Skeletal muscle satellite cell (primary cell): ENCODE measurements at regions not wholly inside any gene's neighbourhood (a gene's known extent, or its start where the extent isn't known, plus 50 kb on each side); places are given as distances from the start of the nearest gene placed in this dataset.
"Not testable (repeated sequence)": the region's sequence is repeated elsewhere in the genome, so short reads cannot be mapped to it uniquely, and the experiment has no call there.

ENCODE experiments used
- H3K27me3 ChIP-seq: 2 replicates; pipeline ENCODE4 v1.7.0; 2013; ENCODE audit warnings: low read length; ENCODE audit not compliant: control insufficient read depth, insufficient read depth
- H3K36me3 ChIP-seq: 2 replicates; pipeline ENCODE4 v1.7.0; 2013; ENCODE audit warnings: mild to moderate bottlenecking, control low read depth, low read length; ENCODE audit not compliant: insufficient read depth
- H3K4me1 ChIP-seq: 2 replicates; pipeline ENCODE4 v1.7.0; 2013; ENCODE audit warnings: low read length; ENCODE audit not compliant: control insufficient read depth, insufficient read depth
- H3K4me2 ChIP-seq: 2 replicates; pipeline ENCODE4 v1.7.0; 2013; ENCODE audit warnings: mild to moderate bottlenecking, low read length
- H3K4me3 ChIP-seq: 2 replicates; pipeline ENCODE4 v1.7.0; 2013; ENCODE audit warnings: low read length
- H3K9ac ChIP-seq: 2 replicates; pipeline ENCODE4 v1.7.0; 2013; ENCODE audit warnings: mild to moderate bottlenecking, low read depth, low read length, moderate library complexity
- H3K9me3 ChIP-seq: replicated peaks from 2 replicates; pipeline ENCODE4 v1.7.0; 2013; ENCODE audit warnings: mild to moderate bottlenecking, control low read depth, low read length

DNA sequence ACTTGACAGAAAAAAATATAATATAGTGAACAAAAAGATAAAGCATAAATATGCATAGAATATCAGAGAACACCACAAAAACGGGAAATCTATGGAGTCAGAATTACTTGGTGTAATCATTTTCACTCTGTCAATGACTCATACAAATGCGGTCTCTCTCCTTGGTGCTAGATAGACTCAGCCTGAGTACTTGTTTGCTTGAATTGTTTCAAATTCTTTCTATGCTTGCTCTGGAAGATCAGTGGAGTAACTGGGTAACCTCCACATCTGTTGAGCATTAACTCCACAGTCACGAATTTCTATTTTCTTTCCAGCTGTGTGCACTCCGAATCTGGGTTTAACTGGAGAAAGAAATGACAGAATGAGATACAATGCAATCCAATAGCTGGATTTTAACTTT, 760.4 kb downstream of the ZPLD1 start:
- Histone ChIP-seq H3K4me2 (no peak overlapping the region), H3K27me3 (no peaks in the 10 kb centered on the region), H3K9me3 (no peaks in the 10 kb centered on the region), H3K4me1 (no peaks in the 10 kb centered on the region), H3K4me3 (no peak overlapping the region), H3K36me3 (no peaks in the 10 kb centered on the region), H3K9ac (no peak overlapping the region)

DNA sequence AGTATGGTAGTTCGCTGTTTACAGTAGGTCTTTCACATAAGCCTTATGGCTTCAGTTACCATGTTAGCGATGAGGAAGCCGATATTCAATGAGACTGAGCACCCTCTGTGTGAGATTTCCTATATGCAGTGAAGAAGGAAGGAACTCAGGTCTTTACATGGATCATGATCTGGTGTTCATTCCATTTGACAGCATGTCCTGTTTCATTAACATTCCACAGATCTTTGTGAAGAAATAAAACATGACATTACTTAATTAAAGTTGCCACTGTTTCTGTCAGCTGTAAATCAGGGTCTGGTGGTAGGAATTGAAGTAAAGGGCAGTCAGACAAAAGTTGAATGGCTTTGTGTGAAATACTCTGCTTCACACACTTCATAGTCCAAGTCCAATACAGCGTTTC, 768.6 kb downstream of the ZPLD1 start:
- H3K4me1 ChIP-seq = no peaks in the 10 kb centered on the region
- H3K27me3 ChIP-seq = no peaks in the 10 kb centered on the region
- no peak overlapping the region for H3K4me2 ChIP-seq
- no peak overlapping the region for H3K4me3 ChIP-seq
- H3K9ac ChIP-seq = no peak overlapping the region
- no peaks in the 10 kb centered on the region for H3K9me3 ChIP-seq
- no peaks in the 10 kb centered on the region for H3K36me3 ChIP-seq

DNA sequence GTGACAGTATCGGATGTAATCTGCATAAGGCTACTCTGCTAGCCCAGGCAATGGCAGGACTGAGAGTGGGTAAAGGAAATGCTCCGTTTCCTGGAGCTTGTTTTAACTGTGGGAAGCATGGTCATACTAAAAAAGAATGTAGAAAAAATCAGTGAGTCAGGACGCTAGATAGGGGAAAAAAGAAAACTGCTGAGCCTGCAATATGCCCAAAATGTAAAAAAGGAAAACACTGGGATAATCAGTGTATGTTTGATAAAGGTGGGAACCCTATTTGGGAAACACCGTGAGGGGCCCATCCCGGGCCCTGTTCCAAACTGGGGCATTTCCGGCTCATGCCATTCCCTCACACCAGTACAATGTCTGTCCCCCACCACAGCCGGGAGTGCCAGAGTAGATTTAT, 775.8 kb downstream of the ZPLD1 start:
- H3K4me1 ChIP-seq = no peaks in the 10 kb centered on the region
- no peak overlapping the region for H3K4me3 ChIP-seq
- H3K9ac ChIP-seq = no peak overlapping the region
- no peaks in the 10 kb centered on the region for H3K27me3 ChIP-seq
- no peaks in the 10 kb centered on the region for H3K9me3 ChIP-seq
- H3K4me2 ChIP-seq = no peak overlapping the region
- H3K36me3 ChIP-seq = no peaks in the 10 kb centered on the region

DNA sequence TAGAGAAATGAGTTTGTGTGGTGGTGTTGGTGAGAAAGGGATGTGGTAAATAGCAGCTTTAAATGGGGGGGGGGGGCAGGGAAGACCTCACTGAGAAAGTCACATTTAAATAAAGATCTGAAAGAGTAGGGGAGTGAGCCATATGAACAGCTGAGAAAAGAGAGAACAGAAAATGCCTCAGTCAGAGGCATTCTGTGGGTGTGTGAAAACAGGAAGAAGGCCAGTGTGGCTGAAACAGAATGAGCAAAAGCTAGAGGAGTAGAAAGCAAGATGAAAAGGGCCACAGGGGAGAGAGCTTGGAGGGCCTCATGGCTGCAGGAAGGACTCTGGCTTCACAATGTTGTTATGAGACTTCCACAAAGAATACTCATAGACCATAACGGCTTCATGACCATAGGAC, 783.3 kb downstream of the ZPLD1 start:
- Histone ChIP-seq H3K4me1 (no peaks in the 10 kb centered on the region), H3K9me3 (no peaks in the 10 kb centered on the region), H3K36me3 (no peaks in the 10 kb centered on the region), H3K27me3 (no peaks in the 10 kb centered on the region), H3K9ac (no peak overlapping the region), H3K4me2 (no peak overlapping the region), H3K4me3 (no peak overlapping the region)

DNA sequence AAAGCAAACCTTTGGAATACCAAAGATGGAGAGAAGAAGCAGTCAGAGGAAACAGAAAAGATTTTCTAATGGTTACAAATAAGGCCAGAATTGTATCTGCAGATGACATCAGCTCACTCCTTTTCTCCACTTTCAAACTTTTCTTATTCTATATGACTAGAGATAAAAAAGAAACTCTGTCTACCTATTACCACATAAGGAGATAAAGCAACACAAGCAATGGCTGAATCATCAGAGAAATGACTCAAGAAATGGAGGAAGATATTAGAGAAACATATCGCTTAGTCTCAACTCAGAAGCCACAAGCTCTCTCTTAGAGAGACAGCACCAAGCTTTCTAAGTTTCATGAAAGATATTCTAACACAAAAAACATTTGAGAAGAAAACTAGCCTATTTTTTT, 784.0 kb downstream of the ZPLD1 start:
- Histone ChIP-seq H3K4me2 (no peak overlapping the region), H3K4me1 (no peaks in the 10 kb centered on the region), H3K9me3 (no peaks in the 10 kb centered on the region), H3K4me3 (no peak overlapping the region), H3K9ac (no peak overlapping the region), H3K27me3 (no peaks in the 10 kb centered on the region), H3K36me3 (no peaks in the 10 kb centered on the region)

DNA sequence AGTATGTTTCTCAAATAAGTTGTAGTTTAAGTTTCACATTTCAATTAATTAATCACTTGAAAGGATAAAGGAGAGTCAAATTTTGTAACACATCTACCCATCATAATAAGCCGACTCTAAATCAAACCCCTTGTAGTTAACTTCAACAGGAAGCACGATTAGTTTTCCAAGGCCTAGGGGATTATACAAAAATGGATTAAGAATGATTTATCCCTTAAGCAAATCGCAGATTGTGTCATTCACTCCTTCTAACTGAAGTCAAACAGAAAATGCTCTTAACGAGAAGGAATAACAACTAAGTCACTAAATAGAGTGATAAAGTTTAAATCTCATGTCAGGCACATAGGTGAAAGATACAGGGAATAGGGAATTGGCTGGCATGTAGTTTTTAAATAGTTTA, 792.8 kb downstream of the ZPLD1 start:
- Histone ChIP-seq H3K9me3 (no peaks in the 10 kb centered on the region), H3K36me3 (no peaks in the 10 kb centered on the region), H3K27me3 (no peaks in the 10 kb centered on the region), H3K4me3 (no peak overlapping the region), H3K4me1 (no peaks in the 10 kb centered on the region), H3K4me2 (no peak overlapping the region), H3K9ac (no peak overlapping the region)

DNA sequence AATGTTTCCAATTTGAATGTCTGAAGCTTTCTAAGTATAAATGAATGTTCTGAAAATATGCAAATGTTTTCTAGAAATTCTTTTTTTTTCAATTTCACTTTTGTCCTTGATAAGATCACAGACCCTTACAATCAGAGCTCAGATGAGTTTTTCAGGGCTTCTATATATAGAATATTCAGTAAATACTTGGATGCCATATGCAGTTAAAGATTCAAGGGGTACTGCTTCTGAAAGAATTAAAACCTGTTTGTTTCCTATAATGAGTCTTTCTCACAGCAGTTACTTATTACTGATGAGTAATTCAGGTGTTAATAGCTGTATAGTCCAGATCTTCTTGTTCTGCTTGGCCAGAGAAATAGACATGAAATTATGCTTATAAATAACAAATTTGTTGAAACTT, 812.6 kb downstream of the ZPLD1 start:
- Histone ChIP-seq H3K4me2 (no peak overlapping the region), H3K4me1 (no peaks in the 10 kb centered on the region), H3K27me3 (no peaks in the 10 kb centered on the region)

DNA sequence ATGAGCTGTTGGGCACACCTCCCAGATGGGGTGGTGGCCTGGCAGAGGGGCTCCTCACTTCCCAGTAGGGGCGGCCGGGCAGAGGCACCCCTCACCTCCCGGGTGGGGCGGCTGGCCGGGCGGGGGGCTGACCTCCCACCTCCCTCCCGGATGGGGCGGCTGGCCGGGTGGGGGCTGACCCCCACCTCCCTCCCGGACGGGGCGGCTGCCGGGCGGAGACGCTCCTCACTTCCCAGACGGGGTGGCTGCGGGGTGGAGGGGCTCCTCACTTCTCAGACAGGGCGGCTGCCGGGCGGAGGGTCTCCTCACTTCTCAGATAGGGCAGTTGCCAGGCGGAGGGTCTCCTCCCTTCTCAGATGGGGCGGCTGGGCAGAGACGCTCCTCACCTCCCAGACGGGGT, 820.0 kb downstream of the ZPLD1 start:
- H3K9ac ChIP-seq, H3K27me3 ChIP-seq, H3K4me3 ChIP-seq, H3K4me1 ChIP-seq, H3K36me3 ChIP-seq, H3K4me2 ChIP-seq, H3K9me3 ChIP-seq: not testable (repeated sequence)

More for the DNA sequence above, 812.6 kb downstream of the ZPLD1 start:
- no peaks in the 10 kb centered on the region for H3K9me3 ChIP-seq
- H3K4me3 ChIP-seq = no peak overlapping the region
- no peak overlapping the region for H3K9ac ChIP-seq
- H3K36me3 ChIP-seq = no peaks in the 10 kb centered on the region

DNA sequence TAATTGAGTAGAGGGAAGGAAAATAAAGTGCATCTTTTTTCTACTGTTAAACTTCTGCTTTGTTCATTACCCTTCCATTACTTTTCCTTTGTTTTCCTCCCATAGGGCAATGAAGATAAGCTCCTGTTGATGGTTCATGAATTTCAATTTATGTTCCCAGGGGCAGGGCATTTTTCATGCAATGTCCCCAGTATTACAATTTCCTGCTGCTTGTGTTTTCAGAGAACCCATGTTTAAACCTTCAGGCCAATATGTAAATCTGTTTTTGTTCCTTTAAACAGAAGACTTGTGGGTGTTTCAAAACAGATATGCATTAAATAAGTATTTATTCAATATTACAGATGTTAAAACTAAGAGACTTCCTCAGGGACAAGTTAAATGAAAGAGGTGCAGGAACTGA, 834.5 kb downstream of the ZPLD1 start:
- Histone ChIP-seq H3K9ac (no peak overlapping the region), H3K27me3 (no peaks in the 10 kb centered on the region), H3K4me1 (no peaks in the 10 kb centered on the region), H3K9me3 (no peaks in the 10 kb centered on the region), H3K4me2 (no peak overlapping the region), H3K4me3 (no peak overlapping the region), H3K36me3 (no peaks in the 10 kb centered on the region)

DNA sequence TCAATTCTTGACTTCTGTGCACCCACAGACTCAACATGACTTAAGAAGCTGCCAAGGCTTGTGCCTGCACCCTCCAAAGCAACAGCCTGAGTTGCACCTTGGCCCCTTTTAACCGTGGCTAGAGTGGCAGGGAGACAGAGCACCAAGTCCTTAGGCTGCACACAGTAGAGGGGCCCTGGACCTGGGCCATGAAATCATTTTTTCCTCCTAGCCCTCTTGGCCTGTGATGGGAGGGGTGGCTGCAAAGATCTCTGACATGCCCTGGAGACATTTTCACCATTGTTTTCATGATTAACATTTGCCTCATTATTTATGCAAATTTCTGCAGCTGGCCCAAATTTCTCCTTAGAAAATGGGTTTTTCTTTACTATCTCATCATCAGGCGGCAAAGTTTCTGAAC, 836.8 kb downstream of the ZPLD1 start:
- Histone ChIP-seq H3K9me3 (no peaks in the 10 kb centered on the region), H3K27me3 (no peaks in the 10 kb centered on the region), H3K36me3 (no peaks in the 10 kb centered on the region), H3K4me1 (no peaks in the 10 kb centered on the region), H3K9ac (no peak overlapping the region), H3K4me2 (no peak overlapping the region), H3K4me3 (no peak overlapping the region)

DNA sequence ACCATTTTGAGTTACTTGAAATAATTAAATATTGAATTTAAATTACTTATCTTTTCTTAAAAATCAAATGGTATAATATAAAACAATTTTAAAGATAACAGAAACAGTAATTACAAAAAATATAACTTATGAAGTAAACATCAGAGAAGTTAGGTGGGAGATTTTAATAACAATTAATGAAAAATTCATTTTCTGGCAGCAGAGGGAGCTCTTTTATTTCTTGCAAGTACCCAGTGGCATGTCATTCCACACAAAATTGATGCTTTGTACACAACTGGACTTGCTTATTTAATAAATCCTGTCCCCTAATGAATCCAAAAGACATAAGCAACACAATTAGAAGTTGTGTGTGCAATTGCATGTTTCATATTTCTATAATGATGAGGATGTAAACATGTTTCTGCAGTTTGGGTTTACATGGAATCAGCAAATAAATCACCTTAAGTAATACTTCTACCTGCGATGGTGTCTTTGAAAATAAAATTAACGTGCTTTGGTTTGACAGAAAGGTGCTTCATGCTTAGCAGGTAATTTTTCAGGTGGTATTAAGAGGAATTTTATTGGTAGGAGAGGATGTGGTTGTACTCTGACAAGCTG, 861.3 kb downstream of the ZPLD1 start:
- Histone ChIP-seq H3K4me2 (no peak overlapping the region), H3K9me3 (no peaks in the 10 kb centered on the region), H3K27me3 (no peaks in the 10 kb centered on the region), H3K4me3 (no peak overlapping the region), H3K9ac (no peak overlapping the region), H3K36me3 (no peaks in the 10 kb centered on the region), H3K4me1 (no peaks in the 10 kb centered on the region)

DNA sequence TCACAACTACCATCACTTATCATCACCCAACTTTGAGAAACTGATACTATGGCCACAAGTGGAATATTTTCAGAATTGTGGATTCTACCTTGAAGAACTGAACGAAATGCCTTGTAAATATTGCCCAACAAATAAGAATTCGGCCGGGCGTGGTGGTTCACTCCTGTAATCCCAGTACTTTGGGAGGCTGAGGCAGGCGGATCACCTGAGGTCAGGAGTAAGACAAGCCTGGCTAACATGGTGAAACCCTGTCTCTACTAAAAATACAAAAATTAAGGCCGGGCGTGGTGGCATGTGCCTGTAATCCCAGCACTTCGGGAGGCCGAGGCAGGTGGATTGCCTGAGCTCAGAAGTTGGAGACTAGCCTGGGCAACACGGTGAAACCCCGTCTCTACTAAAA, 862.7 kb downstream of the ZPLD1 start:
- H3K4me1 ChIP-seq, H3K4me3 ChIP-seq, H3K27me3 ChIP-seq, H3K9ac ChIP-seq, H3K9me3 ChIP-seq, H3K36me3 ChIP-seq, H3K4me2 ChIP-seq: not testable (repeated sequence)
